CD14-positive monocyte (primary cell): ENCODE measurements at regions not wholly inside any gene's neighbourhood (a gene's known extent, or its start where the extent isn't known, plus 50 kb on each side); places are given as distances from the start of the nearest gene placed in this dataset.

ENCODE experiments used
- DNase-seq, 3 donors: peaks; one replicate each; pipeline ENCODE4 v3.0.0-alpha.2; 2011 to 2022
- H2AFZ ChIP-seq: 2 replicates; pipeline ENCODE4 v1.6.0; 2012; ENCODE audit warnings: mild to moderate bottlenecking, low read depth, low read length, inconsistent platforms; ENCODE audit not compliant: insufficient read depth, poor library complexity, severe bottlenecking
- H3K27ac ChIP-seq, 2 donors: 1 replicate in 1 of 2; 2 replicates in 1 of 2; pipeline ENCODE4 v1.5.1; 2012 to 2013; ENCODE audit warnings: low read length in 2 of 2, control low read depth in 1 of 2, inconsistent platforms in 1 of 2, low read depth in 1 of 2, mild to moderate bottlenecking in 1 of 2
- H3K27me3 ChIP-seq, 2 donors: one replicate each; pipeline versions ENCODE4 v1.6.0 to v1.6.1; 2011 to 2013; ENCODE audit warnings: low read length in 2 of 2; ENCODE audit not compliant: control insufficient read depth in 2 of 2, insufficient read depth in 2 of 2
- H3K36me3 ChIP-seq, 2 donors: replicated peaks in 1 of 2; 1 replicate in 1 of 2; 2 replicates in 1 of 2; pipeline versions ENCODE4 v1.5.1 to v1.6.1; 2012 to 2013; ENCODE audit warnings: low read length in 2 of 2, control low read depth in 1 of 2, inconsistent platforms in 1 of 2, mild to moderate bottlenecking in 1 of 2; ENCODE audit not compliant: insufficient read depth in 2 of 2, control insufficient read depth in 1 of 2
- H3K4me1 ChIP-seq, 2 donors: 1 replicate in 1 of 2; 2 replicates in 1 of 2; pipeline versions ENCODE4 v1.5.1 to v1.6.1; 2012 to 2013; ENCODE audit warnings: low read length in 2 of 2, control low read depth in 1 of 2, inconsistent platforms in 1 of 2, mild to moderate bottlenecking in 1 of 2, moderate library complexity in 1 of 2; ENCODE audit not compliant: insufficient read depth in 2 of 2, control insufficient read depth in 1 of 2
- H3K4me2 ChIP-seq: replicated peaks from 2 replicates; pipeline ENCODE3; 2012; ENCODE audit warnings: low read length, moderate library complexity, mild to moderate bottlenecking; ENCODE audit not compliant: poor library complexity, severe bottlenecking; ENCODE audit errors: extremely low read depth
- H3K4me3 ChIP-seq, 3 experiments: fragments of 200-600 bp in 1 of 3; sonication (generic) in 1 of 3; replicated peaks in 1 of 3; 1 replicate in 2 of 3; 2 replicates in 1 of 3; pipeline ENCODE4 v1.5.1; 2011 to 2013; ENCODE audit warnings: low read length in 3 of 3, mild to moderate bottlenecking in 3 of 3, control low read depth in 2 of 3, low read depth in 2 of 3, inconsistent platforms in 1 of 3, moderate library complexity in 1 of 3
- H3K79me2 ChIP-seq: 2 replicates; pipeline ENCODE4 v1.6.0; 2012; ENCODE audit warnings: mild to moderate bottlenecking, control low read depth, inconsistent platforms, low read length, moderate library complexity; ENCODE audit not compliant: insufficient read depth
- H3K9ac ChIP-seq: 2 replicates; pipeline ENCODE4 v1.6.0; 2017; ENCODE audit warnings: low read length, mild to moderate bottlenecking; ENCODE audit not compliant: insufficient read depth, poor library complexity, severe bottlenecking
- H3K9me3 ChIP-seq, 2 donors: replicated peaks in 1 of 2; 1 replicate in 1 of 2; 2 replicates in 1 of 2; pipeline versions ENCODE4 v1.5.1 to v1.6.1; 2012 to 2013; ENCODE audit warnings: low read length in 2 of 2, control low read depth in 1 of 2; ENCODE audit not compliant: control insufficient read depth in 1 of 2, insufficient read depth in 1 of 2
- H4K20me1 ChIP-seq: 2 replicates; pipeline ENCODE4 v1.6.0; 2012; ENCODE audit warnings: mild to moderate bottlenecking, low read length, control low read depth, moderate library complexity; ENCODE audit not compliant: insufficient read depth
- H3K27ac Mint-ChIP-seq, 7 donors: one replicate each; pipeline ENCODE4 v1.8.0; 2020; ENCODE audit warnings: mild to moderate bottlenecking in 7 of 7, mixed read lengths in 7 of 7, moderate library complexity in 6 of 7, inconsistent platforms in 2 of 7
- H3K27me3 Mint-ChIP-seq, 3 donors: one replicate each; pipeline ENCODE4 v1.8.0; 2021 to 2022; ENCODE audit warnings: low read depth in 3 of 3, mild to moderate bottlenecking in 3 of 3, mixed read lengths in 3 of 3, moderate library complexity in 3 of 3, inconsistent platforms in 1 of 3
- H3K36me3 Mint-ChIP-seq, 2 donors: one replicate each; pipeline ENCODE4 v1.8.0; 2020; ENCODE audit warnings: mixed read lengths in 2 of 2, inconsistent platforms in 1 of 2, mild to moderate bottlenecking in 1 of 2
- H3K4me1 Mint-ChIP-seq: one replicate; pipeline ENCODE4 v1.8.0; 2020; ENCODE audit warnings: mild to moderate bottlenecking, mixed read lengths
- H3K4me3 Mint-ChIP-seq, 2 donors: one replicate each; pipeline ENCODE4 v1.8.0; 2020; ENCODE audit warnings: mild to moderate bottlenecking in 2 of 2, mixed read lengths in 2 of 2, moderate library complexity in 1 of 2
- H3K9me3 Mint-ChIP-seq, 7 donors: one replicate each; pipeline ENCODE4 v1.8.0; 2020 to 2022; ENCODE audit warnings: mixed read lengths in 7 of 7, mild to moderate bottlenecking in 6 of 7, moderate library complexity in 6 of 7, inconsistent platforms in 2 of 7
- CTCF ChIP-seq: fragments of 200-600 bp; IDR thresholded peaks from one replicate; pipeline ENCODE4 v1.8.0; 2022; ENCODE audit warnings: antibody characterized with exemption, mild to moderate bottlenecking
- WGBS: methylation state at CpG from one replicate; pipeline ENCODE4 v1.1.5; 2013; ENCODE audit warnings: missing lambda C conversion rate; ENCODE audit not compliant: insufficient coverage; 5-methylcytosine and 5-hydroxymethylcytosine counted together
- intact Hi-C, 2 donors: fragments of 100-400 bp; cut with micrococcal nuclease; formaldehyde crosslinking; loops; one replicate each; pipeline versions ENCODE4 v1.15.0 to v1.15.1; 2023

DNA sequence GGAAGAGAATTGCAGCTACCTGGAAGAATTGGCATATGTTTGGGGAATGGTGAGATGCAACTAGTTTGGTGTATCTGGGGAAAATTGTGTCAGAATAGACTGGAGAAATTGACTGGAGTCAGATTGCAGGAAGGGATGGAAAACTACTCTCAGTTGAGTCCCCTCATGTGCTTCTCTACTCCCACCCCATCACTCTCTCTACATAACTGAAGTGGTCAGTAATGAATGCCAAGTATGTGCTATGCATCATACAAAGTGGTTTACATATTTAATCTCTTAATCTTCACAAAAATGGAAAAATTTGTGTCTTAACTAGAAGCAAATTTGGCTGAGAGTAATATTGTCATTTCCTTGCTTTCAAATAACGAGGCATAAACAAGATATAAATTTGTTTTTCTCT lies 146.4 kb upstream of the TNC start:
- Mint-ChIP-seq H3K4me3 (no peak overlapping the region), H3K27me3 (peaks cover 0 to 3% (median 2%) of the 10 kb centered on the region in 3 donors), H3K4me1 (no peaks in the 10 kb centered on the region), H3K36me3 (no peaks in the 10 kb centered on the region), H3K27ac (no peak overlapping the region), H3K9me3 (peaks cover 0 to 3% (median 0%) of the 10 kb centered on the region in 7 donors)
- H3K4me3 ChIP-seq = no peak overlapping the region
- no peaks in the 10 kb centered on the region for H3K79me2 ChIP-seq
- no peak overlapping the region for H3K27ac ChIP-seq
- no peaks in the 10 kb centered on the region for H3K4me1 ChIP-seq
- no peak overlapping the region for H2AFZ ChIP-seq
- no peak overlapping the region for H3K4me2 ChIP-seq
- intact Hi-C loops = no loop called here
- no peak for DNase-seq
- no CpG with 5 or more reads among the region's 1 CpG for WGBS
- no peaks in the 10 kb centered on the region for H3K27me3 ChIP-seq
- H3K9me3 ChIP-seq = no peaks in the 10 kb centered on the region
- no peaks in the 10 kb centered on the region for H3K36me3 ChIP-seq
- no peak overlapping the region for H3K9ac ChIP-seq
- TF ChIP-seq CTCF = no peak
- H4K20me1 ChIP-seq = no peaks in the 10 kb centered on the region

DNA sequence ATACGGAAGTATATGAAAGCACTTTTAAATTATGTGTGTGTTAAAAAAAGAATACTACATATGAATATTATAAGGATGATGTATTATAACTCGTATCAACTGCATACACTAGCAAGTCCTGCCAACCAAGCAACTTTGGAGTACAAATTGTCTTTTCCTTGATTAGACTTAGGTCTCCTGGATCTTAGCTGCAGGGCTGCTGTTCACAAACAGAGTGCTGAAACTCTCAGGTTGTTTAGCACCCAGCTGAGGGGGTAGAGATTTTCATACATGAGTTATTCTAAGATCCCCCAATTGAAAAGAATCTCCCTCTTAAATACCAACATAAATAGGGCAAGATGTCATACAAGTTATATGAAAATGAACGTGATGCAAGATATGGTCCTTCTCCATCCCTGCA lies 149.8 kb upstream of the TNC start:
- H3K4me3 Mint-ChIP-seq = no peak overlapping the region
- Histone ChIP-seq H3K27me3 (no peaks in the 10 kb centered on the region), H2AFZ (no peak overlapping the region), H3K36me3 (no peaks in the 10 kb centered on the region), H3K4me1 (no peaks in the 10 kb centered on the region), H3K9me3 (no peaks in the 10 kb centered on the region), H3K79me2 (no peaks in the 10 kb centered on the region), H3K4me2 (no peak overlapping the region), H3K27ac (no peak overlapping the region), H4K20me1 (no peaks in the 10 kb centered on the region), H3K9ac (no peak overlapping the region), H3K4me3 (no peak overlapping the region)
- no CpG with 5 or more reads among the region's 3 CpGs for WGBS
- no peak for TF ChIP-seq CTCF
- intact Hi-C loops = no loop called here
- no peaks in the 10 kb centered on the region for H3K36me3 Mint-ChIP-seq
- peaks cover 0 to 6% (median 0%) of the 10 kb centered on the region in 7 donors for H3K9me3 Mint-ChIP-seq
- H3K27ac Mint-ChIP-seq = no peak overlapping the region
- DNase-seq = no peak
- H3K4me1 Mint-ChIP-seq = no peaks in the 10 kb centered on the region
- peaks cover 0 to 3% (median 2%) of the 10 kb centered on the region in 3 donors for H3K27me3 Mint-ChIP-seq
